Stomach (tissue), 4 donors: ENCODE measurements at regions not wholly inside any gene's neighbourhood (a gene's known extent, or its start where the extent isn't known, plus 50 kb on each side); places are given as distances from the start of the nearest gene placed in this dataset.
"Not testable (repeated sequence)": the region's sequence is repeated elsewhere in the genome, so short reads cannot be mapped to it uniquely, and the experiment has no call there.

Experiments
- CTCF ChIP-seq, 7 experiments: fragments of 450-650 bp in 4 of 7; fragments of 200-600 bp in 3 of 7; sonication (generic) in 3 of 7; IDR thresholded peaks; one replicate each; pipeline ENCODE4 v1.5.1; 2016 to 2019; ENCODE audit warnings: antibody characterized with exemption in 7 of 7, control low read depth in 2 of 7, mild to moderate bottlenecking in 1 of 7
- POLR2A ChIP-seq, 4 donors: fragments of 450-650 bp; IDR thresholded peaks; one replicate each; pipeline ENCODE4 v1.6.1; 2016; ENCODE audit warnings: antibody characterized with exemption in 4 of 4, control low read depth in 2 of 4, mild to moderate bottlenecking in 1 of 4, moderate library complexity in 1 of 4
- POLR2AphosphoS5 ChIP-seq, 3 donors: sonication (generic); formaldehyde crosslinking; IDR thresholded peaks; one replicate each; pipeline ENCODE4 v1.6.1; 2016; ENCODE audit warnings: antibody characterized with exemption in 3 of 3

- TF ChIP-seq POLR2A, CTCF, POLR2AphosphoS5 (IDR thresholded peaks at IDR 0.05): not testable (repeated sequence)
Observed at GRCh38 chr16:29172098-29172724, 187.4 kb downstream of the LAT start.
